HG02588 (cell line): ENCODE measurements at regions not wholly inside any gene's neighbourhood (a gene's known extent, or its start where the extent isn't known, plus 50 kb on each side); places are given as distances from the start of the nearest gene placed in this dataset.
A peak's percentile ranks its signal among the peaks of the same experiment; 100 is the strongest.

Source experiments
- ATAC-seq: cut with Tn5 transposase; IDR thresholded peaks from one replicate; pipeline ENCODE4 v1.9.1; 2021; ENCODE audit warnings: mild to moderate bottlenecking, moderate library complexity; ENCODE audit not compliant: unreplicated experiment

DNA sequence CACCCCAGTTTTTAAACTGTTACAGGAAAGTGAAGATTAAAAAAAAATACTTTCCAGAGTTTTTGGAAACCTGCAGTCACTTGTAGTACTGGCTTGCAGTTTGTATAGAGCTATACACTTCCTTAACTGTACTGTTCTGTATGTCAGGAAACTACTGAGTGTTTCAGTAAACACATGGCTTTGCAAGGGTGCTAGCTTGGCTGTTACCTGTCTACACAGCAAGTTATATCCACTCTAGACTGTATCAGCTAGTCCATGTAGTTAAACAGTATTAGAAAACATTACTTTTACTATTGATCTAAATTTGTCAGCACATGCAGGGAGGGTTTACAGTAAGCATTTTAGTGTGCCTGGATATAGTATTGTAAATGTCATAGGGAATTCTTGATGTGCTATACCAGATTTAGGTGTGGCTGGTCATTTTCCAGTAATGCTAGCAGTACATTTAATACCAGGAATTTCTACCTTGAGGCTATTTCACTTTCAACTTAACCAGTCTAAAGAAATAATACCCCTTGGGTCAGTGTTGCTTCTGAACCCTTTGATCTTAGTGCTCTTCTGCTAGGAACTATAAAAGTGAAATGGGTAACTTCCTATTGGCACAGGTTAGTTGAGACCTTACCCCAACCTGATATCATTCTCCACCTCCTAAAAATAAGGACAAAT is 192.3 kb upstream of the ANKRD50 start:
- ATAC-seq, result no peak

DNA sequence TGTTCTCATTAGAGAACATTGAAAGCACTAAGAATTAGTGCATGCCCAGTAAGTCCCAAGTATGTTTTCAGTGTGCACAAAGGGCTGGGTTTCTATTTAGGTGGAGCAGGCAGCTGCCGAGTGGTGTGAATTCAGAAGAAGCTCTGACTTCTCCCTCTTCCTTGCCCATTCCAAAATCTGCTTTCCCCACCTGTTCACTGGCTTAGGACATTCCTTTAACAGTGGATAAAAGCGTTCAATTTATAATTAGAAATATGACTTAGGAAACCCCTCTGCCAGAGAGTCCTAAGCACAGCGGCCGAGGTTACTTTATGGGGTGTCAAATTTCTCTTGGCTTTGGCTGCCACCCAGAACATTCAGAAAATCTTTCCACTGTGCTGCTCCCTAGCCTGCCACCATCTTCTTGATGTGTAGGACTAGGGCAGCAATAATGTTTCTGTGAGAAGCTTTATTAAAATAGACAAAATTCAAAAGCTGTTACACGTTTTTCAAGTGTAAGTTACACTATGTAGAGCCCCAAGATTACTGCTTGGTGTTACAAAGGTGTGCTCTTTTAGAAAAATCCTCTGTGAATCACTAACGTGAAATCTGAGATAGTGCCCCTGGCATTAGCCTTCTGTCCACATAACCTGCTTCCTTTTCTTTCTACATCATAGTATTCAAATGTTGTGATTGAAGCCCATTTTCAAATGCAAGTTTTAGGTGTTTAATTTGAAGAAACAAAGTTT is 191.6 kb upstream of the ANKRD50 start:
- ATAC-seq, result no peak

DNA sequence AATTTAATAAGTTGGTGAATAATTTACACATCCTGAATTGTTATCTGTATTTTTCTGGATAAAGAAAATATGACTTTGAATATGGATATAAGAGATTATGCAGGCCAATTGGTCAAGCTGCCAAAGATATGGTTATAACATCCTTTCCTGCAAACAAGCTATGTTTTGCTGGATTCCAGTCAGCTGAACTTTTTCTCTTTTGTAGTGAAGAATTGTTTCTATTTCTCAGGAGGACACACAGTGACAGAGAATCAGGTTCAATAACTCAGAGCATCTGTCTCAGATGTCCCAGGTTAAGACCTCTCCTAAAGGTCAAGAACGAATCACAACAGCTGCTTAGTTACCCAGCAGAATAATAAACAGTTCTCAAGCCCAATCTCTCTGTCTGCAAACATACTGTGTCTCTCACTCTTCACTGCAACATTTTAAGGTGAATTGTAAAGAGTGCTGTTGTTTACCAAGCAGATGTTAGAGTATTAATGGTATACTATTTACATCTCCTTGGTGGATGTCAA is 189.5 kb upstream of the ANKRD50 start:
- no peak for ATAC-seq

DNA sequence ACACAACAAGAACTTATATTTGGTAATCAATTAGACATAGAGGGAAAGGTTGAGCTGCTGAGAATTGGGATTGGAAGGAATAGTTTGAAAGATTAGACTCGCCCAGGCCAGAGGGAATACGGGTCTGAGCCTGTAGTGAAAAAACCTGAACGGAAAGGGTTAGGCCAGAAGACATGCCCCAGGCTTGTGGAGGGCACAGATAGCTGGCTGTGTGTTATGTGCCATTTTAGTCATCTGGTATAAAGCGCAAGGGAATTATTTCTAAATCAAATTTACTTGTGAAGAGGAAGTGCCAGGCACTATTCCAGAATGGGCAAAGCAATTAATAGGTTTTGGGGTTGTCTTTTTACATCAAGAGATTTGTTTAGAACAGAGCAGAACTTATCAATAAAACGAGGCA is 187.5 kb upstream of the ANKRD50 start:
- no peak for ATAC-seq

DNA sequence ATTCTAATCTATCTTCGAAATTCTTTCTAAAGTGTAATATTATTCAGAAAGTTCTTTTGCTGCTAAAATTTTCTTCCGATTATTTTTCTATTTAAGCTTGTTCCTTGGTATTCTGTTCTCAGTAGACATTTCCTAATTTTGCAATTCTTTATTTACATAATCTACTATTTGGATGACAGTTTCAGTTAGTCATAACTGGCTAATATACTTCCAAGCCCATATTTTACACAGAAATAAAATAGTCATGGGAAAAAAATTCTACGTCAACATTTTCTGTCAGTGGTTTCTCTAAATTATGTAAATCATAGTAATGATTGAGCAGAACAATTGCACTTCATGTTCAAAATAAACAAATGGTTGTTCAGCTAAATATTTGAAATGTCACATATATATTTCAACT is 178.0 kb upstream of the ANKRD50 start:
- ATAC-seq, result no peak

DNA sequence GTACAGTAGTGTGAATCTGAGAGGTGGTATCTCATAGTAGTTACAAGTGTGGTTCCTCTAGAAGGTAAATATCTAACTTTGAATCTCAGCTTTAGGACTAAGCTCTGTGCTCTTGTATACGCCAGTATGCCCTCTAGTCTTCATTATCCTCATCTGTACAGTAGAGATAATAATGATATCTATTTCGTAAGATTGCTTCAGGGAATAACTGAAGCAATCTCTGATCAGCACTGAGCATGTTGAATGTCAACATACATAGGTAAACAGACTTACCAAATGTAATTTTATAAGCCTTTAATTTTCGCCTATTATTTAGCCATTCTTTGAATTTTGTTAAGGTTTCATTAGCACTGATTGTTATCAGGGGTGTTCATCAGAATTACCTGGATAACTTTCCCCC is 175.2 kb upstream of the ANKRD50 start:
- ATAC-seq, result no peak

DNA sequence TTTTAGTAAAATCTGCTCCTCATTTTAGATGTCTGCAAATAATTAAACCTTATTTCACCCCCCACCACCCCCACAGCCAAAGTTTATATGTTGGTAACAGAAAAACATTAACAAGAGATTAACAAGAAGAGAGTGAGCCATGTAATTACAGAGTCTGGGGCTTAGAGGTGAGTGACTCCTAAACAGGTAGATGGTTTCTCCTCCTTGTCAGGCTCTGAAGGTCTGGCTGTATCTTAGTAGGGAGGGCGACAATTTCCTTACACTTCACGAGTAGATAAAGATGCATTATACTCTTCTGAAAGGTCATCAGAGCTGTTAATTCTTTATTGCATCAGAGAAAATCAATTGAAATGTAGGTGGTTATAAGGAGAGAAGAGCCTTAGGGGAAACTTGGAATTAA is 171.8 kb upstream of the ANKRD50 start:
- no peak for ATAC-seq

DNA sequence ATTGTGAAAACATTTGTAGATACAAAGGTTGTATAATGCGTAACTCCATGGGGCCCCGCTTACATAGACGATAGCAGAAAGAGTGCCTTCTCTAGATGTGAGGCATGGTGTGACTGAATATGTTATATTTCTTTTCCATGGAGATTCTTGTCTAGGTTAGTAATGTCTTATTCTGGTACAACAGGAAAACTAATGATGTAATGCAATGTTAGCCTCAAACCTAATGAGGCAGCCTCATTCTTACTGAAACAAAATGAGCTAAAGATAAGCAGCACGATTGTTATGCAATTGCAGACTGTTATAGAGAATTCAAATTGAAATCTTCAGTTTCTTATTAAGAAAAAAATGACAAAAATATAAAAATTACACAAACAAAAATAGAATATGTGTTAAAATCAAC is 171.1 kb upstream of the ANKRD50 start:
- ATAC-seq, result no peak

DNA sequence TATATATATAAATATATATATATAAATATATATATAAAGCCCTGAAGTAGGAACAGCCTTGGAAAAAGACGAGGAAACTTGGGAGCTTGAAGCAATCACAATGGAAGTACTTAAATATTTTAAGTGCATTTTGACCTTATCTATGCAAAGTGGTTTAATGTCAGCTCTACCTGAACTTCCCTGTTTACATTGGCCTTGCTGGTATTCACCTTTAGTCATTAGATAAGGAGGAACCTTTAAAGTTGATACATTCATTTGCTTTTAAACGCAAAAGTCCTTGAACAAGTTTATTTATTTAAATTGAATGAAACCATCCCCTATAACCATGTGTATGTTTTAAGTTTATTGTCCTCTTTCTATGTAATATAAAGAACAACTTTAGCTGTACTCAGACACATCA is 166.7 kb upstream of the ANKRD50 start:
- no peak for ATAC-seq

DNA sequence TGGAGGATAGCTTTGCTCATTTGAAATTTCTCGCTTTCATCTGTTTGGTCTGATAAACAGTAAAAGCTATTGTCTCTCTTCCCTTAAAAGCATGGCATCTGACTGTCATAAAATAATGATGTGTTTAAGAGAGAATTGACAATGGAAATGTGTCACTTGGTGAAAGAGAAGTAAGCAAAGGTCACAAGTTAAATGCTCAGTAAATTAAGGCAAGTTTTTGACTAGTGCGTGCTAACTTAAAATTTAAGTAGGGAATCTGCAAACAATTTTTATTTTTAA is 161.6 kb upstream of the ANKRD50 start:
- no peak for ATAC-seq

DNA sequence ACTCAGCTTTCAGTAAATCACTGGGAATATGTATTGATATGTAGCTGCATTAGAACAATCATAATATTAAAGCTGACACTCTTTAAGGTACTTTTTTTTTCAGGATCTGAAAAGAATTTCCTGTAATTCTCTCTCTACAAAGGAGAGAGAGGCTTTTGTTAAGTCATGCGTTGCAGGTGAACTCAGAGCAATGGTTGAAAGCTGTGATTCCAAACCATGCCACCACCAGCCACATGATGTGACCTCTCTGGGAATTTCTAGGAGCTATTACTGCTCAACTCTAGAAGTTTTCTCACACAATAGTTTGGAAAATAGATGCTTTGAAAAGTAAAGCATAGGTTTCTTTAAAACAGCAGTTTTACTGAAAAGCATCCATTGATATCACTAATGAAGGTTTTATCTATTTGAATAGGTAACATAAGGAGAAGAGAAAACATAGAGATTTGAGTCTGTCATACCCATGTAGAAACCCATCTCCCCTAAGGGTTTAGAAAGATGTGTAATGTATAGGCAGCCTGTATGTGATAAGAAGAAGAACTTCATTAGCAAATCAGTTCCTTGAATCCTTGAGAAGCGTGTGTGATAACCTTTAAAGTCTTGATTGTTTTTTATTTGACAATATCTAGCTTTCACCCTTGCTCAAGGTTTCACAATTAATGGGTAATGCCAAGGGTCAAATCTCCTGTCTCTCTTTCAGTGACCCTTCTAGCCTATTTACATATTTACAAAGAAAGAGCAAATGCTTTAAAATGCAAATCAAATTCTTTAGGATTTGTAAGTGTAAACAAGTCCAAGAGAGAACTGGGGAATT is 161.0 kb upstream of the ANKRD50 start:
- ATAC-seq, result no peak

DNA sequence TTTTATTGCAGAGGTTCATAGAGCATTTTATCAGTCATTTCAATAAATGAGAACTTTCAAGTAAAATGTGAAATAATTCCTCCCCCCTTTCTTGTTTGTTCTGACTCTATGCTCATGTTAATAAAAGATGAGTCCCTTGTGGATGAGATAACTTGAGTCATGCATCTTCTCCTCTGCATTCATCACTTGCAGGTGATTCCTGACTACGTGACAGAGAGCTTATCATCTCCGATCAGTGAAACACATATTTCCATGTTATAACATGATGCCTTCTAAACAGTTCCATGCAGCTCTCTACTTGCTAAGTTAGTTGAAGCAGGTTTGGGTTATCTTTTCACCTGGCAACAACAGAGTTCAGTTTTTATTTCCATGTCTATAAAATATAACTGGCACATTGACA is 160.1 kb upstream of the ANKRD50 start:
- ATAC-seq, result no peak

DNA sequence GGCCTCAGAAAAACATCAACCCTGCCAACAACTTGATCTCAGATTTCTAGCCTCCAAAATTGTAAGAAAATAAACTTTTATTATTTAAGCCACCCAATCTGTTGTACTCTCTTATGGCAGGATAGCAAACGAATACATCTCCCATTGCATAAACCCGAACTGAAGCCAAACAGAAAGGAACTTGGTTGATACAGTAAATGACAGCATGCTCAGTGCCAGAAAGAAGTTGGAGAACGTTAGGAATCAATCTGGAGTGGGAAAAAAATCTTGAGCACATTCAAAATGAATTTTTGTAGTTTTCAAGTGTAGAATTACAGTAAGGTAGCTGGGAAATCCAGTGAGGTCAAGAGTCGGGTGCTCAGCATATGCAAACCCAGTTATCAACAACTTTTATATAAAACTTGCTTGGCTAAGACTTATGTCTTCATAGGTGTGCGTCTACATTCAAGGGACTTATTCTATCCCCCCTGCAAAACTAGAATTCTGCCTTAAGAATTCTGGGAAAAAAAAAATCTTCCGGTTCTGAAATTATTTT is 157.5 kb upstream of the ANKRD50 start:
- no peak for ATAC-seq

DNA sequence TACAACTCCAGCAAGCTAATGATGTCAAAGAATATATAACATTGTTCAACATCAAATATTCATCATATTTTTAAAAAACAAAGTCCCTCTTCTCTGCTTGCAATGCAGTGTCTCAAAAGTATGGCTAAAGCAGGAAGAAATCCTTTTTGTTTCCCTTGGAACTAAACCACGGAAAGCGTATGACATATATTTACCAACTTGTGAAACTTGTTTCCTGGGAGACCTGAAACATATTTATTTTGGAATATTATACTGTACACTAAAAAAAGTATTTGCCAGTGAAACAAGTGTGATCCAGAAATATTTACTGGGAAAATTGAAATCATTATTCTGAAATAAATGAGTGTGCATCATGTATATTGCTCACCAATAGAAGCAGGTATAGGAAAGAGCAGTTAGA is 156.0 kb upstream of the ANKRD50 start:
- no peak for ATAC-seq

DNA sequence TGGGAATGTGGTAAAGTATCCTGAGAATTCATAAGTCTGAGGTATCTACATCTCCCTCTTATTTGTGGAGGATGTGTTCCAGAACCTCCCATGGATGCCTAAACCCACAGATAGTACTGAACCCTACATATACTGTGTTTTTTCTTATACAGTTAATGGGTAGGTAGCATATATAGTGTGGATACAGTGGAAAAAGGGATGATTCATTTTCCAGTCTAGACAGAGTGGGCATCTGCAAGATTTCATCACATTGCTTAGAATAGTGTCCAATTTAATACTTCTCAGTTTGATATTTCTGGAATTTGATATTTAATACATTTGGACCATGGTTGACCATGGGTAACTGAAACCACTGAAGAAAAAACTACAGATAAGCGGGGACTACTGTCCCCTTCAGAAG is 155.0 kb upstream of the ANKRD50 start:
- no peak for ATAC-seq

DNA sequence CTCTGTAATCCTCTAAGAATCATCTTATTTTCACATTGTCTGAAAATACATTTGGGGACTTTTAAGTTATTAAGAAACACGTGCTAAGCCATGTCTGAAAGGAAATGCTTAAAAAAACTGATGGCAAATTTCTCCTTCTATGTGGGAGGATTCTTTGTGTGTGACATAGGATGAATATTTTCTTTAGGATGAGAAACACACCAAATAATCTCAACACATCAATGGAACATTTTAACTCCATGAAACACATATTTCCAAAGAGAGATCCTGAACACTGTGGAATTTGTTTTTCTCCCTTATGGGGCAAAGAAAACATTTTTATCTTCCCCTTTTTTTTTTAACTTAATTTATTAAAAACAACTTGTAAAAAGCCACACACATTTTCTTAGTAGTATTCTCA is 153.8 kb upstream of the ANKRD50 start:
- ATAC-seq, result no peak

DNA sequence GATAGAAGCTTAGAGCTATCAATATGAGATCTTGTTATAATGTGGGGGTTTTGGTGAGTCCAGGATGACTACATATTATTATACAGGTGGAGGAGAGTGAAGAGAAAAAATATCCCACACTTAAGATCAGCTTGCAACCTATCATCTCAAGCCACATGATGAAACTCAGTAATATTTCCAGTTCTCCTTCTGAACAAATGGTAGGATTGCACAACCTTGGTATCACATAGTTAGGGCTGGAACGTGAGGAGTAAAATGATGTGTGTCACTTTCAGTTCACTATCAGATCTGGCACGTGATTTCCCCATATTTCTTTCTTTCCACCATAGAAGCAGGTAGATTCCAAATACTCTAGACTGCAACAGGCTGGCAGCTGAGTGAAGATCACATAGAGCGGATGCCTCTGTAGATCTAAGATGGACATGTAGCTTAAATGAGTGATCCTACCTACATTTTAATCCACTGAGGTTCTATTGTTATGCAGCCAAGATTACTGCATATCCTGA is 150.6 kb upstream of the ANKRD50 start:
- no peak for ATAC-seq

DNA sequence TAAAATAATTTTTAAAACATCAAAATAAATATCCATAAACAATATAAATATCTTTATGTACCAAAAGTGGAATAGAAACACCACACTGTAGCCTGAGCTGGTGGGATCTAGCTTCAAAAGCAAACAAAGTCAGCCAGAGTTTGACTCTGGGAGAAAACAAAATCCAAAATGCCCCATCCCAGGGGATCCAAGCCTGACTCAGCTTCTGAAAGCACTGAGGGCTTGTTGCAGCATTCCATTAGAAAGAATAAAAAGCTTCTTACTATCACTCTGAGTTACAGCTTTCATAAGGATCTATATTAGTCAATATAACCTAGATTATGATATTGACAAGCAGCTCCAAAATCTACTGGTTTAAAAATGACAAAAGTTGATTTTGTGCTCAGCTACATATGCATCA is 149.7 kb upstream of the ANKRD50 start:
- no peak for ATAC-seq

DNA sequence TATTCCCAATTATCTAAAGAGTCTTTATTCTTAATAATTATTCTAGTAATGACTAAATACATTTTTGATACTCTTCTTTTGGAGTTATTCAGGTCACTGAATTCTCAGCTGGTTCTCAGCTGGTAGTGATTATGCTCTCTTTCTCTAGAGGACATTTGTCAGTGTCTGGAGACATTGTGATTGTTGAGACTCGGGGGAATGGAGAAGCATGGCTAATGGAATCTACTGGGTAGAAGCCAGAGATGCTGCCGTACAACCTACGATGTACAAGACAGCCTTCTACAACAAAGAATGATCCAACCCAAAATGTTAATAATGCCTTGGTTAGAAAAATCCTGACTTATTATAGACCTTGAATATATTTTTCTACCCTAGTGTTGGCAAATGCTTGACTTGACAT is 149.2 kb upstream of the ANKRD50 start:
- ATAC-seq, result no peak

DNA sequence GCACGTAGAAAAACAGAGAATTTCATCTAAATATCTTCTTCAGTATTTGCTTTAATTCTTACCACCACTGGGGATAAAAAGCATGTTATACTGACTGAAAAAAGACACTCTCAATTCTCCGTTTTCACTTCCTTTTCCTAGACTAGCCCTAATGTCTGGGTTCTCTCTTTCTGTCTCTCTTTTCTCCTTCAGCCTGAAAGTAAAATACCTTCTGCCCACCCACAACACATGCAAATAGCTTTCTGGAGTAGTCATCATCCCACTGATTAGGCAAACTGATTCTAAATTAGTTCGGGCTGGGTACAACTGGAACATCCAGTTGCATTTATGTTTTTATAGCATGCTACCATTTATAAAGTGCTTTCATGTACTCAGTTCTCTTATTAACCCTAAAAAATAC is 142.4 kb upstream of the ANKRD50 start:
- peak; percentile 87 for ATAC-seq

DNA sequence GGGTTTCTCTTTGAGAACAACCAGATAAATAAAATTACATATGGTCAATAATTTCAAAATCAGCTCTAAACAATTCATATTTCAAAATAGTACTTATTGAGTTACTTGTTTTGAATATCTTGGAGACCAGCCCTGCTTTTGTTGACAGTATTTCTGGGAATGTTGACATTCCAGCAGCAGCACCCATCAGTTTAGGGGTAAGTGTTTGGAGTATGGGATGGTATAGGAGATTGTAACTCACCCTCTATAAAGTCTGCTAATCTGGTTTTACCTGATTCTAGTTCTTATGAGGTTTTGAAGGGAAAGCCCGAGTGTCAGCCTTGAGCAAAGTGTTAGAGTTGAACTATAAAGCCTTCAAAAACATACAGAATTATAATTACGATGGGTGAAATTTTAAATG is 139.2 kb upstream of the ANKRD50 start:
- ATAC-seq, result no peak

DNA sequence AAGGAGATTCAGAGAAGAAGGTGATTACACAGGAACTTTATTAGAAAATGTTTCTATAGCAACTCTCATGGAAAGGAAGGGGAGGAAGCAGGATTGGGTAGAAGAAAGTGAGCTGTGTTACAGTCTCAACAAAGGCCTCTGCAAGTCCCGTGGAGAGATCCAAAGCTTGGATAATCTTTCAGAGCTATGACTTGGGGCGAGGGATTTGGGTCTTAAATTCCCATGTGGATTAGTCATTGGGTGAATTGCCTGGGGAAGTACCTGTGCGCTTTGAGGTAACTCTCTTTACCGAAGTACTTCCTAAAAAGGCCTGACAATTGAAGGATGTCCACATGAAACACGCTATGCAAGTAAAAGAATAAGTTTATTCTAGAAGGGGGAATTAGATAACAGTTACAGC is 133.8 kb upstream of the ANKRD50 start:
- no peak for ATAC-seq
